ENCODE measurements at regions not wholly inside any gene's neighbourhood (a gene's known extent, or its start where the extent isn't known, plus 50 kb on each side); places are given as distances from the start of the nearest gene placed in this dataset.

GRCh38 chr4:189861101-189861500 is 79.6 kb upstream of the FRG1 start:
- TF ChIP-seq, protein P1, sequence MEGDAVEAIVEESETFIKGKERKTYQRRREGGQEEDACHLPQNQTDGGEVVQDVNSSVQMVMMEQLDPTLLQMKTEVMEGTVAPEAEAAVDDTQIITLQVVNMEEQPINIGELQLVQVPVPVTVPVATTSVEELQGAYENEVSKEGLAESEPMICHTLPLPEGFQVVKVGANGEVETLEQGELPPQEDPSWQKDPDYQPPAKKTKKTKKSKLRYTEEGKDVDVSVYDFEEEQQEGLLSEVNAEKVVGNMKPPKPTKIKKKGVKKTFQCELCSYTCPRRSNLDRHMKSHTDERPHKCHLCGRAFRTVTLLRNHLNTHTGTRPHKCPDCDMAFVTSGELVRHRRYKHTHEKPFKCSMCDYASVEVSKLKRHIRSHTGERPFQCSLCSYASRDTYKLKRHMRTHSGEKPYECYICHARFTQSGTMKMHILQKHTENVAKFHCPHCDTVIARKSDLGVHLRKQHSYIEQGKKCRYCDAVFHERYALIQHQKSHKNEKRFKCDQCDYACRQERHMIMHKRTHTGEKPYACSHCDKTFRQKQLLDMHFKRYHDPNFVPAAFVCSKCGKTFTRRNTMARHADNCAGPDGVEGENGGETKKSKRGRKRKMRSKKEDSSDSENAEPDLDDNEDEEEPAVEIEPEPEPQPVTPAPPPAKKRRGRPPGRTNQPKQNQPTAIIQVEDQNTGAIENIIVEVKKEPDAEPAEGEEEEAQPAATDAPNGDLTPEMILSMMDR (IDR thresholded peaks at IDR 0.05; ENCODE audit: low read depth, low read length) = no peak
- TF ChIP-seq EZH2phosphoT487 (IDR thresholded peaks at IDR 0.05; ENCODE audit: low read depth) = no peak
